ENCODE measurements at regions not wholly inside any gene's neighbourhood (a gene's known extent, or its start where the extent isn't known, plus 50 kb on each side); places are given as distances from the start of the nearest gene placed in this dataset.
"Not testable (repeated sequence)": the region's sequence is repeated elsewhere in the genome, so short reads cannot be mapped to it uniquely, and the experiment has no call there.

GRCh38 chr9:108756746-108757490 lies 98.9 kb downstream of the ACTL7B start:
- CTCF ChIA-PET: interaction anchor here (1.6 kb wide), 1 partner anchor 8 kb away, joined by 5 read pairs; no protein-coding TSS in a partner anchor
- H3K4me3 Mint-ChIP-seq: no peak overlapping the region
- no peak for DNase-seq
- no peaks in the 10 kb centered on the region for H3K4me1 Mint-ChIP-seq
- no peaks in the 10 kb centered on the region for H3K27me3 Mint-ChIP-seq
- H3K36me3 Mint-ChIP-seq: no peaks in the 10 kb centered on the region
- no peak overlapping the region for H3K27ac Mint-ChIP-seq
- H3K9me3 Mint-ChIP-seq: peaks cover 3% of the 10 kb centered on the region

- Mint-ChIP-seq H3K27ac (no peak overlapping the region), H3K27me3 (no peaks in the 10 kb centered on the region), H3K9me3 (peaks cover 3% of the 10 kb centered on the region), H3K4me3 (no peak overlapping the region), H3K36me3 (no peaks in the 10 kb centered on the region), H3K4me1 (no peaks in the 10 kb centered on the region)
- CTCF ChIA-PET: no interaction called here
- DNase-seq: no peak
Observed at GRCh38 chr9:108755979-108756378, 99.8 kb downstream of the ACTL7B start.

- H3K27ac Mint-ChIP-seq: no peak overlapping the region
- no peak overlapping the region for H3K4me3 Mint-ChIP-seq
- peaks cover 3% of the 10 kb centered on the region for H3K27me3 Mint-ChIP-seq
- peaks cover 3% of the 10 kb centered on the region for H3K9me3 Mint-ChIP-seq
- H3K36me3 Mint-ChIP-seq: no peaks in the 10 kb centered on the region
- CTCF ChIA-PET: no interaction called here
- no peaks in the 10 kb centered on the region for H3K4me1 Mint-ChIP-seq
- no peak for DNase-seq
Observed at GRCh38 chr9:108751369-108751768, 104.4 kb downstream of the ACTL7B start.

- Mint-ChIP-seq H3K36me3 (no peaks in the 10 kb centered on the region), H3K27me3 (peaks cover 3% of the 10 kb centered on the region), H3K4me1 (no peaks in the 10 kb centered on the region), H3K27ac (no peak overlapping the region), H3K4me3 (no peak overlapping the region), H3K9me3 (peaks cover 3% of the 10 kb centered on the region)
- CTCF ChIA-PET: no interaction called here
- DNase-seq: no peak
Observed at GRCh38 chr9:108750661-108751215, 105.0 kb downstream of the ACTL7B start.

- CTCF ChIA-PET: interaction anchor here (0.8 kb wide), 1 partner anchor 9 kb away, joined by 5 read pairs; no protein-coding TSS in a partner anchor
- H3K27ac Mint-ChIP-seq: no peak overlapping the region
- H3K36me3 Mint-ChIP-seq: no peaks in the 10 kb centered on the region
- no peaks in the 10 kb centered on the region for H3K4me1 Mint-ChIP-seq
- H3K4me3 Mint-ChIP-seq: no peak overlapping the region
- no peak for DNase-seq
- peaks cover 3% of the 10 kb centered on the region for H3K9me3 Mint-ChIP-seq
- peaks cover 3% of the 10 kb centered on the region for H3K27me3 Mint-ChIP-seq
Observed at GRCh38 chr9:108748776-108749175, 107.0 kb downstream of the ACTL7B start.

- H3K36me3 Mint-ChIP-seq: no peaks in the 10 kb centered on the region
- H3K4me3 Mint-ChIP-seq: no peak overlapping the region
- CTCF ChIA-PET: no interaction called here
- H3K4me1 Mint-ChIP-seq: no peaks in the 10 kb centered on the region
- no peak overlapping the region for H3K27ac Mint-ChIP-seq
- peaks cover 3% of the 10 kb centered on the region for H3K27me3 Mint-ChIP-seq
- H3K9me3 Mint-ChIP-seq: no peaks in the 10 kb centered on the region
- no peak for DNase-seq
Observed at GRCh38 chr9:108746864-108747263, 108.9 kb downstream of the ACTL7B start.

- DNase-seq: no peak
- H3K9me3 Mint-ChIP-seq: no peaks in the 10 kb centered on the region
- H3K36me3 Mint-ChIP-seq: no peaks in the 10 kb centered on the region
- H3K4me1 Mint-ChIP-seq: no peaks in the 10 kb centered on the region
- H3K4me3 Mint-ChIP-seq: no peak overlapping the region
- H3K27me3 Mint-ChIP-seq: peaks cover 3% of the 10 kb centered on the region
- CTCF ChIA-PET: no interaction called here
- H3K27ac Mint-ChIP-seq: no peak overlapping the region
Observed at GRCh38 chr9:108746001-108746400, 109.8 kb downstream of the ACTL7B start.

GRCh38 chr9:108744641-108745040 lies 111.1 kb downstream of the ACTL7B start:
- no peak for DNase-seq
- Mint-ChIP-seq H3K4me1 (no peaks in the 10 kb centered on the region), H3K9me3 (no peaks in the 10 kb centered on the region), H3K27me3 (peaks cover 3% of the 10 kb centered on the region), H3K27ac (no peak overlapping the region), H3K4me3 (no peak overlapping the region), H3K36me3 (no peaks in the 10 kb centered on the region)
- CTCF ChIA-PET: no interaction called here

- no peaks in the 10 kb centered on the region for H3K4me1 Mint-ChIP-seq
- no peaks in the 10 kb centered on the region for H3K9me3 Mint-ChIP-seq
- no peak overlapping the region for H3K4me3 Mint-ChIP-seq
- no peak for DNase-seq
- H3K36me3 Mint-ChIP-seq: no peaks in the 10 kb centered on the region
- CTCF ChIA-PET: interaction anchor here (1.4 kb wide), 1 partner anchor 17 kb away, joined by 4 read pairs; no protein-coding TSS in a partner anchor
- no peak overlapping the region for H3K27ac Mint-ChIP-seq
- peaks cover 3% of the 10 kb centered on the region for H3K27me3 Mint-ChIP-seq
Observed at GRCh38 chr9:108743901-108744371, 111.8 kb downstream of the ACTL7B start.

GRCh38 chr9:108743416-108743815 lies 112.4 kb downstream of the ACTL7B start:
- Mint-ChIP-seq H3K36me3 (no peaks in the 10 kb centered on the region), H3K9me3 (no peaks in the 10 kb centered on the region), H3K27ac (no peak overlapping the region), H3K27me3 (peaks cover 3% of the 10 kb centered on the region), H3K4me3 (no peak overlapping the region), H3K4me1 (no peaks in the 10 kb centered on the region)
- CTCF ChIA-PET: interaction anchor here (1.4 kb wide), 1 partner anchor 18 kb away, joined by 4 read pairs; no protein-coding TSS in a partner anchor
- DNase-seq: no peak

GRCh38 chr9:108742191-108742590 lies 113.6 kb downstream of the ACTL7B start:
- H3K4me3 Mint-ChIP-seq: no peak overlapping the region
- no peaks in the 10 kb centered on the region for H3K27me3 Mint-ChIP-seq
- no peak for DNase-seq
- no peak overlapping the region for H3K27ac Mint-ChIP-seq
- H3K4me1 Mint-ChIP-seq: no peaks in the 10 kb centered on the region
- H3K36me3 Mint-ChIP-seq: no peaks in the 10 kb centered on the region
- CTCF ChIA-PET: interaction anchor here (1.4 kb wide), 1 partner anchor 19 kb away, joined by 4 read pairs; no protein-coding TSS in a partner anchor
- no peaks in the 10 kb centered on the region for H3K9me3 Mint-ChIP-seq

GRCh38 chr9:108731292-108731691 lies 124.5 kb downstream of the ACTL7B start:
- H3K27ac Mint-ChIP-seq, H3K4me1 Mint-ChIP-seq, H3K4me3 Mint-ChIP-seq, H3K36me3 Mint-ChIP-seq, H3K27me3 Mint-ChIP-seq, DNase-seq, H3K9me3 Mint-ChIP-seq, CTCF ChIA-PET: not testable (repeated sequence)

GRCh38 chr9:108727580-108728111 lies 128.1 kb downstream of the ACTL7B start:
- peaks cover 3% of the 10 kb centered on the region for H3K9me3 Mint-ChIP-seq
- CTCF ChIA-PET: no interaction called here
- H3K4me3 Mint-ChIP-seq: no peak overlapping the region
- no peaks in the 10 kb centered on the region for H3K36me3 Mint-ChIP-seq
- H3K27me3 Mint-ChIP-seq: no peaks in the 10 kb centered on the region
- no peak overlapping the region for H3K27ac Mint-ChIP-seq
- no peaks in the 10 kb centered on the region for H3K4me1 Mint-ChIP-seq
- DNase-seq: no peak

- Mint-ChIP-seq H3K9me3 (no peaks in the 10 kb centered on the region), H3K4me3 (no peak overlapping the region), H3K4me1 (no peaks in the 10 kb centered on the region), H3K36me3 (no peaks in the 10 kb centered on the region), H3K27ac (no peak overlapping the region), H3K27me3 (no peaks in the 10 kb centered on the region)
- DNase-seq: no peak
- CTCF ChIA-PET: no interaction called here
Observed at GRCh38 chr9:108724652-108725051, 131.1 kb downstream of the ACTL7B start.

- H3K4me3 Mint-ChIP-seq: no peak overlapping the region
- CTCF ChIA-PET: no interaction called here
- no peaks in the 10 kb centered on the region for H3K4me1 Mint-ChIP-seq
- H3K9me3 Mint-ChIP-seq: no peaks in the 10 kb centered on the region
- no peaks in the 10 kb centered on the region for H3K36me3 Mint-ChIP-seq
- H3K27me3 Mint-ChIP-seq: no peaks in the 10 kb centered on the region
- H3K27ac Mint-ChIP-seq: no peak overlapping the region
- no peak for DNase-seq
Observed at GRCh38 chr9:108724122-108724521, 131.7 kb downstream of the ACTL7B start.
